Central memory CD8-positive, alpha-beta T cell (primary cell): ENCODE measurements at regions not wholly inside any gene's neighbourhood (a gene's known extent, or its start where the extent isn't known, plus 50 kb on each side); places are given as distances from the start of the nearest gene placed in this dataset.
"Not testable (repeated sequence)": the region's sequence is repeated elsewhere in the genome, so short reads cannot be mapped to it uniquely, and the experiment has no call there.

Experiments used
- ATAC-seq: fragments of 150-1000 bp; cut with Tn5 transposase; replicated peaks from 2 replicates; pipeline ENCODE4 v1.10.0; 2022; ENCODE audit warnings: mild to moderate bottlenecking, moderate FRiP score, moderate number of reproducible peaks; ENCODE audit not compliant: poor library complexity, severe bottlenecking; ENCODE audit errors: extremely low read depth
- DNase-seq, 2 donors: peaks; one replicate each; pipeline ENCODE4 v3.0.0; 2021; ENCODE audit warnings: low spot score in 2 of 2
- H3K27ac Mint-ChIP-seq: one replicate; pipeline ENCODE4 v1.8.0; 2022; ENCODE audit warnings: low read depth, mild to moderate bottlenecking, moderate library complexity, mixed read lengths
- H3K27me3 Mint-ChIP-seq: one replicate; pipeline ENCODE4 v1.8.0; 2022; ENCODE audit warnings: mixed read lengths
- H3K36me3 Mint-ChIP-seq: one replicate; pipeline ENCODE4 v1.8.0; 2022; ENCODE audit warnings: mild to moderate bottlenecking, moderate library complexity, mixed read lengths; ENCODE audit not compliant: insufficient read depth
- H3K4me1 Mint-ChIP-seq: one replicate; pipeline ENCODE4 v1.8.0; 2022; ENCODE audit warnings: mixed read lengths
- H3K4me3 Mint-ChIP-seq: one replicate; pipeline ENCODE4 v1.8.0; 2022; ENCODE audit warnings: mild to moderate bottlenecking, moderate library complexity, mixed read lengths
- H3K9me3 Mint-ChIP-seq: one replicate; pipeline ENCODE4 v1.8.0; 2022; ENCODE audit warnings: mixed read lengths

GRCh38 chr2:193463011-193463410, 1268.3 kb upstream of the TMEFF2 start:
- DNase-seq (no peak), ATAC-seq (no peak)
- Mint-ChIP-seq H3K27me3 (no peaks in the 10 kb centered on the region), H3K27ac (no peak overlapping the region), H3K4me1 (no peaks in the 10 kb centered on the region), H3K36me3 (no peaks in the 10 kb centered on the region), H3K4me3 (no peak overlapping the region), H3K9me3 (peaks cover 27% of the 10 kb centered on the region)

GRCh38 chr2:193462411-193462810, 1267.7 kb upstream of the TMEFF2 start:
- DNase-seq (no peak), ATAC-seq (no peak)
- Mint-ChIP-seq H3K36me3 (no peaks in the 10 kb centered on the region), H3K27me3 (no peaks in the 10 kb centered on the region), H3K4me1 (no peaks in the 10 kb centered on the region), H3K9me3 (peaks cover 29% of the 10 kb centered on the region), H3K27ac (no peak overlapping the region), H3K4me3 (no peak overlapping the region)

- no peak for ATAC-seq
- H3K4me3 Mint-ChIP-seq = no peak overlapping the region
- peaks cover 34% of the 10 kb centered on the region for H3K9me3 Mint-ChIP-seq
- H3K36me3 Mint-ChIP-seq = no peaks in the 10 kb centered on the region
- H3K27me3 Mint-ChIP-seq = no peaks in the 10 kb centered on the region
- DNase-seq = no peak
- no peaks in the 10 kb centered on the region for H3K4me1 Mint-ChIP-seq
- H3K27ac Mint-ChIP-seq = no peak overlapping the region
Measured at GRCh38 chr2:193461431-193461934, 1266.8 kb upstream of the TMEFF2 start.

DNA sequence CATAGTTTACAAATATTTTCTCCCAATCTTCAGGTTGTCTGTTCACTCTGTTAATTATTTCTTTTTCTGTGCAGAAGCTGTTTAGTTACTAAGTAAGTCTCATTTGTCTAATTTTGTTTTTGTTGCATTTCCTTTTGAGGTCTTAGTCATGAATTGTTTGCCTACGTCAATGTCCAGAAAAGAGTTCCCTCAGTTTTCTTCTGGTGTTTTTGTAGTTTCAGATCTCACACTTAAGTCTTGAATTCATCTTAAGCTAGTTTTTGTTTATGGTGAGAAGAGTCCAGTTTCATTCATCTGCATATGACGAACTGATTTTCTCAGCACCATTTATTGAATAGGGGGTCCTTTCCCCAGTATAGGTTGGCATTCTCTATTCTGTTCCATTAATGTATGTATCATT, 1252.2 kb upstream of the TMEFF2 start:
- ATAC-seq = no peak
- Mint-ChIP-seq H3K9me3 (peaks cover 24% of the 10 kb centered on the region), H3K27ac (no peak overlapping the region), H3K4me1 (no peaks in the 10 kb centered on the region), H3K27me3 (no peaks in the 10 kb centered on the region), H3K36me3 (no peaks in the 10 kb centered on the region), H3K4me3 (no peak overlapping the region)
- no peak for DNase-seq

GRCh38 chr2:193442293-193442692, 1247.6 kb upstream of the TMEFF2 start:
- ATAC-seq = no peak
- Mint-ChIP-seq H3K36me3 (no peaks in the 10 kb centered on the region), H3K4me3 (no peak overlapping the region), H3K9me3 (peaks cover 19% of the 10 kb centered on the region), H3K4me1 (no peaks in the 10 kb centered on the region), H3K27ac (no peak overlapping the region), H3K27me3 (no peaks in the 10 kb centered on the region)
- DNase-seq = no peak

DNA sequence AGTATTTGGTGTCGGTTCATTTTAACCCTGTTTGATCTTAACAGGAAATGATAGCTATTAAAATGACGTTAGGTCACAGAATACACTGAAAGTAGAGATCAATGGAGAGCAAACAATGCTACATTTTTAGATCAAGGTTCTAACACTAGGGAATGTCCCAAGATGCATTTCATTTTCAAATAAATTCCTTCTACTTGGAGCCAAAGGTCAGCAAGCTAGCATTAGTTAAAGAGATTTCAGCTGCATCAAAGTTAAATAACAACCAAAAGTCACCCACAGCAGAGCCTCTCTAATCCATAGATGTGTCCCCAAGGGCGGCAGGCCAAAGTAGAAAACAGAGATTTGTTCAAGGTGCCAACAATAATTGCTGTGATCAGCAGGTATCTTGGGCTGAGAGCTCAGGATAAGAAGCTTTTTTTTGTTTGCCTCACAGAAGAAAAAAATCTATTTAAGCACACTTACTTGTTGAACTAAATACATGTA, 1233.6 kb upstream of the TMEFF2 start:
- H3K4me1 Mint-ChIP-seq = no peaks in the 10 kb centered on the region
- H3K9me3 Mint-ChIP-seq = peaks cover 9% of the 10 kb centered on the region
- no peak for ATAC-seq
- no peak overlapping the region for H3K27ac Mint-ChIP-seq
- H3K4me3 Mint-ChIP-seq = no peak overlapping the region
- DNase-seq = no peak
- H3K27me3 Mint-ChIP-seq = no peaks in the 10 kb centered on the region
- no peaks in the 10 kb centered on the region for H3K36me3 Mint-ChIP-seq

DNA sequence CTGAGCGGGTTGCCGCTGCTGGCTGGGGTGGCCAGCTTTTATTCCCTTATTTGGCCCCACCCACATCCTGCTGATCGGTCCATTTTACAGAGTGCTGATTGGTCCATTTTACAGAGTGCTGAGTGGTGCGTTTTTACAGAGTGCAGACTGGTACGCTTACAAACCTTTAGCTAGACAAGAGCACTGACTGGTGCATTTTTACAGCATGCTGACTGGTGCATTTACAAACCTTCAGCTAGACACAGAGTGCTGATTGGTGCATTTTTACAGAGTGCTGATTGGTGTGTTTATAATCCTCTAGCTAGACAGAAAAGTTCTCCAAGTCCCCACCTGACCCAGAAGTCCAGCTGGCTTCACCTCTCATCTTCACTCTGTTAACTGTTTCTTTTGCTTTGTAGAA, 1217.6 kb upstream of the TMEFF2 start:
- not testable (repeated sequence) for DNase-seq, H3K27me3 Mint-ChIP-seq, H3K4me3 Mint-ChIP-seq, H3K36me3 Mint-ChIP-seq, ATAC-seq, H3K27ac Mint-ChIP-seq, H3K4me1 Mint-ChIP-seq
- peaks cover 20% of the 10 kb centered on the region for H3K9me3 Mint-ChIP-seq

GRCh38 chr2:193409951-193410350, 1215.2 kb upstream of the TMEFF2 start:
- H3K27me3 Mint-ChIP-seq = no peaks in the 10 kb centered on the region
- ATAC-seq (no peak), DNase-seq (no peak)
- no peaks in the 10 kb centered on the region for H3K36me3 Mint-ChIP-seq
- H3K27ac Mint-ChIP-seq = no peak overlapping the region
- no peaks in the 10 kb centered on the region for H3K4me1 Mint-ChIP-seq
- no peak overlapping the region for H3K4me3 Mint-ChIP-seq
- peaks cover 12% of the 10 kb centered on the region for H3K9me3 Mint-ChIP-seq

DNA sequence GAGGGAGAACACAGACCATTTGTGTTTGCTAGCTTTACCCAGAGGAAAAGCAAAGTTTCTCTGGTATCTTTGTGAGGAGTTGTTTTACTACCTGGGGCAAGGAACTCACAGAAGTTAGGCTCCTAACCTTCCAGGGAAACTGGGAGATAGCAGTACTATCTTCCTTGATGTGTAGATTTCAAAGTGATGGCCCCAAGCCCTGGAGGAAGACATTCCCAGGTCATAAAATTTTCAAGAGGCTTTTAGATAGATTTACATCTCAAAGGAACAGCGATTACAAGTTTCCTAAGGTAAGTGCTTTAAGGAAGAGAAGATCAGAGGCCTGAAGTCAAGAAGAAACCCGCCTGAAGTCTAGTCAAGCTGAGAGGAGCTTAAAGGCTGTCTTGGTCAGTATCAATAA, 1187.8 kb upstream of the TMEFF2 start:
- H3K9me3 Mint-ChIP-seq = no peaks in the 10 kb centered on the region
- H3K36me3 Mint-ChIP-seq = peaks cover 1% of the 10 kb centered on the region
- no peaks in the 10 kb centered on the region for H3K27me3 Mint-ChIP-seq
- H3K27ac Mint-ChIP-seq = no peak overlapping the region
- no peak for DNase-seq
- H3K4me1 Mint-ChIP-seq = no peaks in the 10 kb centered on the region
- H3K4me3 Mint-ChIP-seq = no peak overlapping the region
- no peak for ATAC-seq

DNA sequence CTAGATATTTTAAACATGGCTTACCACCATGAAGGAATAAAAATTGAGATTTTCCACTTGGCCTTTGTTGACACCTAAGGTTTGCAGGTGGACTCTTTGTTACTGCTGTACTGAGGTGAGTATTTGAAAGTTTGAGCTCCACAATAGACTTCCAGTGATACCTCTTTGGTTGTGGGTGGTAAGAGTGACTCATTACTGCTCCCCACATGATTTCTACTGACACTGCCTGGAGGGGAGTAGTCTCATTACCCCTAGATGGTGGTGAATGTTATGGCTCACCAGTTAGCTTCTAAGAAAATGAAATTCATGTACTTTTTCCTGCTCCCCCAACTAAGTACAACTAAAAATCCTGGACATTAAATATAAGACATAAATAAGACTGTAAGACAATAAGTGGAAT, 1183.1 kb upstream of the TMEFF2 start:
- no peak for ATAC-seq

GRCh38 chr2:193373120-193373519, 1178.4 kb upstream of the TMEFF2 start:
- H3K4me1 Mint-ChIP-seq = no peaks in the 10 kb centered on the region
- peaks cover 6% of the 10 kb centered on the region for H3K9me3 Mint-ChIP-seq
- H3K27ac Mint-ChIP-seq = no peak overlapping the region
- no peaks in the 10 kb centered on the region for H3K36me3 Mint-ChIP-seq
- H3K4me3 Mint-ChIP-seq = no peak overlapping the region
- DNase-seq (no peak), ATAC-seq (no peak)
- H3K27me3 Mint-ChIP-seq = no peaks in the 10 kb centered on the region

More for the DNA sequence above, 1183.1 kb upstream of the TMEFF2 start:
- Mint-ChIP-seq H3K4me1 (no peaks in the 10 kb centered on the region), H3K4me3 (no peak overlapping the region), H3K27ac (no peak overlapping the region), H3K27me3 (no peaks in the 10 kb centered on the region), H3K36me3 (peaks cover 1% of the 10 kb centered on the region), H3K9me3 (peaks cover 6% of the 10 kb centered on the region)
- DNase-seq = no peak

GRCh38 chr2:193371200-193371599, 1176.5 kb upstream of the TMEFF2 start:
- DNase-seq = no peak
- H3K4me3 Mint-ChIP-seq = no peak overlapping the region

GRCh38 chr2:193368615-193369014, 1173.9 kb upstream of the TMEFF2 start:
- Mint-ChIP-seq H3K27ac (no peak overlapping the region), H3K4me3 (no peak overlapping the region), H3K9me3 (no peaks in the 10 kb centered on the region), H3K4me1 (no peaks in the 10 kb centered on the region), H3K27me3 (no peaks in the 10 kb centered on the region), H3K36me3 (no peaks in the 10 kb centered on the region)
- no peak for DNase-seq
- no peak for ATAC-seq

More at GRCh38 chr2:193371200-193371599, 1176.5 kb upstream of the TMEFF2 start:
- Mint-ChIP-seq H3K27me3 (no peaks in the 10 kb centered on the region), H3K9me3 (no peaks in the 10 kb centered on the region), H3K27ac (no peak overlapping the region), H3K4me1 (no peaks in the 10 kb centered on the region), H3K36me3 (no peaks in the 10 kb centered on the region)
- ATAC-seq = no peak

DNA sequence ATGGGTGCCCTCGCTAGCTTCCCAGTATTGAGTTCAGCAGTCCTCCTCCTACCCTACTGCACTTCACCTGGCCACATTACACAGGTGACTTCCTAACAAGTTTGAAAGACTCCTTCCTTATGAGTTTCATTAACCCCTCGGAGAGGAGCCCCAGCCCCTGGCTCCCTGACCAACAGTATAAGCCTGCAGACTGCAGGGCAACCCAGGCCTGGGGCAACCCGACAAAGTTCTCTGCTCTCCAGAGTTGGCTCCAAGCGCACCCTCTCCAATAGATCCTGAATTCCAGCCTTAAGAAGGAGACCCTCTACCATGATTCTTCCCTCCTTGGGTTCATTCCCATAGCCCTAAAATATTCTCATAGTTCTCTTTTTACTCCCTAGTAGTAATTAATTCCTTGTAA, 1162.8 kb upstream of the TMEFF2 start:
- Mint-ChIP-seq H3K4me3 (no peak overlapping the region), H3K9me3 (no peaks in the 10 kb centered on the region), H3K36me3 (no peaks in the 10 kb centered on the region), H3K27ac (no peak overlapping the region), H3K27me3 (no peaks in the 10 kb centered on the region), H3K4me1 (no peaks in the 10 kb centered on the region)
- DNase-seq (no peak), ATAC-seq (no peak)
